ENCODE measurements at regions not wholly inside any gene's neighbourhood (a gene's known extent, or its start where the extent isn't known, plus 50 kb on each side); places are given as distances from the start of the nearest gene placed in this dataset.
"Not testable (repeated sequence)": the region's sequence is repeated elsewhere in the genome, so short reads cannot be mapped to it uniquely, and the experiment has no call there.

GRCh38 chr20:4326195-4327065 is 77.3 kb upstream of the ADRA1D start:
- H3K4me1 Mint-ChIP-seq: no peaks in the 10 kb centered on the region
- no peaks in the 10 kb centered on the region for H3K36me3 Mint-ChIP-seq
- peaks cover 1% of the 10 kb centered on the region for H3K27me3 Mint-ChIP-seq
- no peak overlapping the region for H3K27ac Mint-ChIP-seq
- H3K9me3 Mint-ChIP-seq: no peaks in the 10 kb centered on the region
- no peak overlapping the region for H3K4me3 Mint-ChIP-seq

GRCh38 chr20:4325548-4326187 is 76.6 kb upstream of the ADRA1D start:
- Mint-ChIP-seq H3K27me3 (peaks cover 1% of the 10 kb centered on the region), H3K36me3 (no peaks in the 10 kb centered on the region), H3K27ac (no peak overlapping the region), H3K4me3 (no peak overlapping the region), H3K9me3 (no peaks in the 10 kb centered on the region), H3K4me1 (no peaks in the 10 kb centered on the region)

GRCh38 chr20:4324611-4325243 is 75.6 kb upstream of the ADRA1D start:
- no peaks in the 10 kb centered on the region for H3K4me1 Mint-ChIP-seq
- no peaks in the 10 kb centered on the region for H3K9me3 Mint-ChIP-seq
- H3K27me3 Mint-ChIP-seq: peaks cover 1% of the 10 kb centered on the region
- no peak overlapping the region for H3K4me3 Mint-ChIP-seq
- H3K36me3 Mint-ChIP-seq: no peaks in the 10 kb centered on the region
- H3K27ac Mint-ChIP-seq: no peak overlapping the region

GRCh38 chr20:4322499-4322898 is 73.4 kb upstream of the ADRA1D start:
- Mint-ChIP-seq H3K4me1 (no peaks in the 10 kb centered on the region), H3K36me3 (no peaks in the 10 kb centered on the region), H3K9me3 (no peaks in the 10 kb centered on the region), H3K27me3 (peaks cover 1% of the 10 kb centered on the region), H3K4me3 (no peak overlapping the region), H3K27ac (no peak overlapping the region)

- Mint-ChIP-seq H3K27ac (no peak overlapping the region), H3K27me3 (peaks cover 1% of the 10 kb centered on the region), H3K4me1 (no peaks in the 10 kb centered on the region), H3K36me3 (no peaks in the 10 kb centered on the region), H3K9me3 (no peaks in the 10 kb centered on the region), H3K4me3 (no peak overlapping the region)
Measured at GRCh38 chr20:4320291-4320690, 71.2 kb upstream of the ADRA1D start.

- no peak overlapping the region for H3K4me3 Mint-ChIP-seq
- H3K36me3 Mint-ChIP-seq: no peaks in the 10 kb centered on the region
- peaks cover 1% of the 10 kb centered on the region for H3K27me3 Mint-ChIP-seq
- no peaks in the 10 kb centered on the region for H3K9me3 Mint-ChIP-seq
- no peaks in the 10 kb centered on the region for H3K4me1 Mint-ChIP-seq
- H3K27ac Mint-ChIP-seq: no peak overlapping the region
Measured at GRCh38 chr20:4318891-4319290, 69.8 kb upstream of the ADRA1D start.

GRCh38 chr20:4310616-4311015 is 61.5 kb upstream of the ADRA1D start:
- not testable (repeated sequence) for H3K4me1 Mint-ChIP-seq, H3K9me3 Mint-ChIP-seq, H3K27ac Mint-ChIP-seq, H3K36me3 Mint-ChIP-seq, H3K27me3 Mint-ChIP-seq, H3K4me3 Mint-ChIP-seq

- H3K27me3 Mint-ChIP-seq: peaks cover 2% of the 10 kb centered on the region
- no peaks in the 10 kb centered on the region for H3K36me3 Mint-ChIP-seq
- H3K27ac Mint-ChIP-seq: no peak overlapping the region
- no peaks in the 10 kb centered on the region for H3K4me1 Mint-ChIP-seq
- H3K4me3 Mint-ChIP-seq: no peak overlapping the region
- H3K9me3 Mint-ChIP-seq: no peaks in the 10 kb centered on the region
Measured at GRCh38 chr20:4306206-4306605, 57.1 kb upstream of the ADRA1D start.

- Mint-ChIP-seq H3K27me3 (peaks cover 2% of the 10 kb centered on the region), H3K4me3 (no peak overlapping the region), H3K9me3 (no peaks in the 10 kb centered on the region), H3K27ac (no peak overlapping the region), H3K36me3 (no peaks in the 10 kb centered on the region), H3K4me1 (no peaks in the 10 kb centered on the region)
Measured at GRCh38 chr20:4305091-4305490, 56.0 kb upstream of the ADRA1D start.

- no peak overlapping the region for H3K4me3 Mint-ChIP-seq
- H3K4me1 Mint-ChIP-seq: no peaks in the 10 kb centered on the region
- peaks cover 2% of the 10 kb centered on the region for H3K27me3 Mint-ChIP-seq
- H3K36me3 Mint-ChIP-seq: no peaks in the 10 kb centered on the region
- no peaks in the 10 kb centered on the region for H3K9me3 Mint-ChIP-seq
- no peak overlapping the region for H3K27ac Mint-ChIP-seq
Measured at GRCh38 chr20:4304601-4305000, 55.5 kb upstream of the ADRA1D start.

- H3K9me3 Mint-ChIP-seq: no peaks in the 10 kb centered on the region
- peaks cover 10% of the 10 kb centered on the region for H3K27me3 Mint-ChIP-seq
- H3K4me1 Mint-ChIP-seq: no peaks in the 10 kb centered on the region
- H3K27ac Mint-ChIP-seq: no peak overlapping the region
- no peak overlapping the region for H3K4me3 Mint-ChIP-seq
- H3K36me3 Mint-ChIP-seq: no peaks in the 10 kb centered on the region
Measured at GRCh38 chr20:4303136-4303535, 54.0 kb upstream of the ADRA1D start.

GRCh38 chr20:4300921-4301320 is 51.8 kb upstream of the ADRA1D start:
- Mint-ChIP-seq H3K4me3 (no peak overlapping the region), H3K27me3 (peaks cover 13% of the 10 kb centered on the region), H3K9me3 (no peaks in the 10 kb centered on the region), H3K36me3 (no peaks in the 10 kb centered on the region), H3K4me1 (no peaks in the 10 kb centered on the region), H3K27ac (no peak overlapping the region)

GRCh38 chr20:4300401-4300800 is 51.3 kb upstream of the ADRA1D start:
- Mint-ChIP-seq H3K36me3 (no peaks in the 10 kb centered on the region), H3K4me3 (no peak overlapping the region), H3K9me3 (no peaks in the 10 kb centered on the region), H3K27me3 (peaks cover 13% of the 10 kb centered on the region), H3K4me1 (no peaks in the 10 kb centered on the region), H3K27ac (no peak overlapping the region)

GRCh38 chr20:4299773-4300172 is 50.7 kb upstream of the ADRA1D start:
- no peaks in the 10 kb centered on the region for H3K9me3 Mint-ChIP-seq
- peaks cover 15% of the 10 kb centered on the region for H3K27me3 Mint-ChIP-seq
- no peak overlapping the region for H3K4me3 Mint-ChIP-seq
- H3K36me3 Mint-ChIP-seq: no peaks in the 10 kb centered on the region
- no peak overlapping the region for H3K27ac Mint-ChIP-seq
- no peaks in the 10 kb centered on the region for H3K4me1 Mint-ChIP-seq

- H3K4me1 Mint-ChIP-seq: no peaks in the 10 kb centered on the region
- no peaks in the 10 kb centered on the region for H3K36me3 Mint-ChIP-seq
- H3K27ac Mint-ChIP-seq: no peak overlapping the region
- H3K27me3 Mint-ChIP-seq: peaks cover 16% of the 10 kb centered on the region
- no peak overlapping the region for H3K4me3 Mint-ChIP-seq
- no peaks in the 10 kb centered on the region for H3K9me3 Mint-ChIP-seq
Measured at GRCh38 chr20:4299216-4299615, 50.1 kb upstream of the ADRA1D start.
